ENCODE measurements at regions not wholly inside any gene's neighbourhood (a gene's known extent, or its start where the extent isn't known, plus 50 kb on each side); places are given as distances from the start of the nearest gene placed in this dataset.

- DNase-seq (ENCODE audit: low spot score in 2 of 2): no peak
- in situ Hi-C loops (cut with MboI; ENCODE audit: low sequenced_read_pairs): no loop called here
- H3K4me1 ChIP-seq: no peaks in the 10 kb centered on the region
- H3K27me3 ChIP-seq (ENCODE audit: low read depth): no peaks in the 10 kb centered on the region
- H3K9me3 ChIP-seq: no peaks in the 10 kb centered on the region
- H3K4me3 ChIP-seq: no peak overlapping the region
- H3K36me3 ChIP-seq (replicated peaks): no peaks in the 10 kb centered on the region
These were observed 54.9 kb upstream of the PITX1 start for GRCh38 chr5:135088911-135089310.

DNA sequence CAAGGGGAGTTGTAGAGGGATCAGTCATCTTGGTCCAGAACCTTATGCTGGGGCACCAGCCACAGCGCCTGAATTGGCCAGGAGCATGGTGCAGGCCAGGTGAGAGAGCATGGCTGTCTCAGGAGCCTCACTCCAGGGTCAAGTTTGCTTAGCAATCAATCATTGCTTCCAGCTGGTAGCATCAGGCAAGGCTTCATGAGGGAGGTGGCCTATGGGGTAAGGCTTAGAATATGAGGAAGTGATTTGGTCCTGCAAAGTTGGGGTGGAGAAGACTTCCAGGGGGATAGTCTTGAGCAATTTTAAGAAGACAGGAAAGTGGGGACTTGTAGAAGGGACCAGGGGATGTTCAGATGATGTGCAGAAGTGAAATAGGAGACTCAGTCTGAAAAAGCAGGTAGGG, 53.9 kb upstream of the PITX1 start:
- in situ Hi-C loops (cut with MboI; ENCODE audit: low sequenced_read_pairs): no loop called here
- Histone ChIP-seq H3K4me1 (no peaks in the 10 kb centered on the region), H3K36me3 (replicated peaks) (no peaks in the 10 kb centered on the region), H3K9me3 (no peaks in the 10 kb centered on the region), H3K4me3 (no peak overlapping the region), H3K27me3 (ENCODE audit: low read depth) (no peaks in the 10 kb centered on the region)
- DNase-seq (ENCODE audit: low spot score in 2 of 2): no peak

DNA sequence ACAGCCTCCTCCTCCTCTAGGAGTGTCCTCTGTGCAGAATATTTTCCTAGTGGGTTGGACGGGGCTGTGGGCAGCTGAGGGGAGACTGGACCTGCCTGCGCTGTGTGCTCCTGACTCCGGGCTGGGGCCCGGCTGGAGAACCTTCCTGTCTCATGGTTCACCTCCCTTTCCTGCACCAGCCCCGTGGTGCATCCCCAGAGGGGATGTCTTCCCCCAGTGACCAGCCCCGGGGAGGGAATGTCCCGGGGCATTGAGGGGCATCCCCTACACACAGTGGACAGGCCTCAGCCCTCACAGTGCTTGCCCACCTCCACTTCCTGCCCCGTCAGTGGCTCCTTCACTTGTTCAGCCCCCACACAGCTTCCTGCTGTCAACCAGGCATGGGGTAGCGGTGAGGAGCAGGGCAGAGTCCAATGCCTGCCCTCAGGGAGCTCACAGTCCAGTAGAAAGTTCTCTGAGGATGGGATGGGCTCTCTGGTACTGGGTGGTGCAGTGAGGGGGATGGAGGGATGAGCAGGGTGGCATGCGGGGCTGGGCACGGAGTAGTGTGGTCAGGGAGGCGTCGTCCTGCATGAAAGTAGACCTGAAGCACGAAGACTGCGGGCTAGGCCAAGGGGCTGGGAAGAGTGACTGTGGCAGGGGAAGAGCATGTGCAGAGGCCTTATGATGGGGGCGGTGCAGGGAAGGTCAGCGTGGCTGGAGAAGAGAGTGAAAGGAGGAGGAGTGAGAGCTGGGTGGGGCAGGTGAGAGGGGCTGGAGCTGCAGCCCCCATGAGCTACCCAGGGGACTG, 52.1 kb upstream of the PITX1 start:
- no peaks in the 10 kb centered on the region for H3K27me3 ChIP-seq (ENCODE audit: low read depth)
- no peak overlapping the region for H3K4me3 ChIP-seq
- DNase-seq (ENCODE audit: low spot score in 2 of 2): no peak
- in situ Hi-C loops (cut with MboI; ENCODE audit: low sequenced_read_pairs): no loop called here
- H3K9me3 ChIP-seq: no peaks in the 10 kb centered on the region; the same call in 1 of the 2 replicates
- no peaks in the 10 kb centered on the region for H3K36me3 ChIP-seq (replicated peaks)
- no peaks in the 10 kb centered on the region for H3K4me1 ChIP-seq

DNA sequence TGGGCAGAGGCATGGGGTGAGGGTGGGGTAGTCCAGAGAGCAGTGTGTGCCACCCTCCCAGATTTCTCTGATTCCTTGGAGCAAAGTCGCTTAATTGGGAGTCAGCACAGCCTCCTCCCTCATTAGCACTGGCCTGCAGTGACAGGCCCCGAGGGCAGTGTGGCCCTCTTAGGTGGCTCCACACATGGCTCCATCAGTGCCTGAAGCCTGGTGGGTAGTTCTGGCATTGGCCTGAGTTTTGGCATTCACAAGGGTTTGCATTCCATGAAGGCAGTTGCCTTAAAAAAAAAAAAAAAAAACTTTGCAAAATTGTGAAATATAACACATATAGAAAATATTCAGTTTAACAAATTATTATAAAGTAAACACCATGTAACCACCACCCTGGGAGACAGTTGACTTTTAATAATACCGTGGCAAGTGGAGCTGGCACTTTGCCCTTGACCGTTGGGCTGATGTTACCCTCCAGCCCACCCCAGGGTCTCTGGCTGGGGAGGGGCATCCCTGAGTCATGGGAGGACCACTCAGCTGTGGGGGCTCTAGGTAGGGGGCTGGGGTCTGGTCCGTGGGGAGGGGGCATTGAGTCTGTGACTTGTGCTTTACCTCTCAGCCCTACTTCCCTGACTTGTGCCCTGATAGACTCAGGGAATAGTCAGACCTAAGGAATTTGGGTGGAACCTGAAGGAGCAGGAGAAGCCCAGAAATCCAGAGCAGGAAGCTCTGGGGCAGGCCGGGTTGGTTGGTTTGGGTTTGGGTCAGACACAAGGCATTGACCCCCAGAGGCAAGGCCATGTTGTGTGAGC, 51.3 kb upstream of the PITX1 start:
- in situ Hi-C loops (cut with MboI; ENCODE audit: low sequenced_read_pairs): no loop called here
- no peaks in the 10 kb centered on the region for H3K4me1 ChIP-seq
- H3K4me3 ChIP-seq: no peak overlapping the region
- H3K9me3 ChIP-seq: no peaks in the 10 kb centered on the region; the same call in 1 of the 2 replicates
- H3K27me3 ChIP-seq (ENCODE audit: low read depth): no peaks in the 10 kb centered on the region
- H3K36me3 ChIP-seq (replicated peaks): no peaks in the 10 kb centered on the region
- DNase-seq (ENCODE audit: low spot score in 2 of 2): no peak
